ENCODE measurements at regions not wholly inside any gene's neighbourhood (a gene's known extent, or its start where the extent isn't known, plus 50 kb on each side); places are given as distances from the start of the nearest gene placed in this dataset.

GRCh38 chr2:173488861-173489260 is 134.2 kb downstream of the CDCA7 start:
- no peaks in the 10 kb centered on the region for H3K36me3 ChIP-seq (ENCODE audit: low read length)
- no peaks in the 10 kb centered on the region for H4K20me1 ChIP-seq (ENCODE audit: low read depth, low read length)
- no peaks in the 10 kb centered on the region for H3F3A ChIP-seq (ENCODE audit: insufficient read depth)
- no peak overlapping the region for H3K27ac ChIP-seq (ENCODE audit: low read depth, low read length)
- H3K4me3 ChIP-seq (ENCODE audit: insufficient read depth, low read length, poor library complexity, severe bottlenecking): no peak overlapping the region
- no peak overlapping the region for H2AFZ ChIP-seq (ENCODE audit: low read depth, low read length, severe bottlenecking)
- no peaks in the 10 kb centered on the region for H3K9me2 ChIP-seq (replicated peaks; ENCODE audit: insufficient read depth, low read length)
- H3K4me2 ChIP-seq (ENCODE audit: low read depth, low read length, poor library complexity, severe bottlenecking): no peak overlapping the region
- H3K9ac ChIP-seq (ENCODE audit: low read length): no peak overlapping the region
- no peaks in the 10 kb centered on the region for H3K27me3 ChIP-seq (ENCODE audit: low read length)
- TF ChIP-seq EZH2phosphoT487 (conservative IDR thresholded peaks at IDR 0.05; ENCODE audit: low read length): no peak
- TF ChIP-seq CTCF (IDR thresholded peaks at IDR 0.05; ENCODE audit: insufficient read depth, low read length, poor library complexity, severe bottlenecking): no peak
- no peaks in the 10 kb centered on the region for H3K9me3 ChIP-seq (ENCODE audit: insufficient read depth, low read length)
- no peaks in the 10 kb centered on the region for H3K79me2 ChIP-seq (ENCODE audit: insufficient read depth, low read length)

- Histone ChIP-seq H3K27me3 (ENCODE audit: low read length) (no peaks in the 10 kb centered on the region), H3K36me3 (ENCODE audit: low read length) (no peaks in the 10 kb centered on the region), H3F3A (ENCODE audit: insufficient read depth) (no peaks in the 10 kb centered on the region), H2AFZ (ENCODE audit: low read depth, low read length, severe bottlenecking) (no peak overlapping the region), H3K4me3 (ENCODE audit: insufficient read depth, low read length, poor library complexity, severe bottlenecking) (no peak overlapping the region), H3K4me2 (ENCODE audit: low read depth, low read length, poor library complexity, severe bottlenecking) (no peak overlapping the region), H4K20me1 (ENCODE audit: low read depth, low read length) (no peaks in the 10 kb centered on the region), H3K9ac (ENCODE audit: low read length) (no peak overlapping the region), H3K27ac (ENCODE audit: low read depth, low read length) (no peak overlapping the region), H3K9me2 (replicated peaks; ENCODE audit: insufficient read depth, low read length) (no peaks in the 10 kb centered on the region), H3K79me2 (ENCODE audit: insufficient read depth, low read length) (no peaks in the 10 kb centered on the region), H3K9me3 (ENCODE audit: insufficient read depth, low read length) (no peaks in the 10 kb centered on the region)
- TF ChIP-seq CTCF (IDR thresholded peaks at IDR 0.05; ENCODE audit: insufficient read depth, low read length, poor library complexity, severe bottlenecking): no peak
- no peak for TF ChIP-seq EZH2phosphoT487 (conservative IDR thresholded peaks at IDR 0.05; ENCODE audit: low read length)
These were observed 136.7 kb downstream of the CDCA7 start for GRCh38 chr2:173491418-173491817.

GRCh38 chr2:173493874-173494273 is 139.2 kb downstream of the CDCA7 start:
- TF ChIP-seq EZH2phosphoT487 (conservative IDR thresholded peaks at IDR 0.05; ENCODE audit: low read length): no peak
- no peak for TF ChIP-seq CTCF (IDR thresholded peaks at IDR 0.05; ENCODE audit: insufficient read depth, low read length, poor library complexity, severe bottlenecking)
- Histone ChIP-seq H3K9me2 (replicated peaks; ENCODE audit: insufficient read depth, low read length) (no peaks in the 10 kb centered on the region), H3K79me2 (ENCODE audit: insufficient read depth, low read length) (no peaks in the 10 kb centered on the region), H3K9ac (ENCODE audit: low read length) (no peak overlapping the region), H3K9me3 (ENCODE audit: insufficient read depth, low read length) (no peaks in the 10 kb centered on the region), H2AFZ (ENCODE audit: low read depth, low read length, severe bottlenecking) (no peak overlapping the region), H3K4me3 (ENCODE audit: insufficient read depth, low read length, poor library complexity, severe bottlenecking) (no peak overlapping the region), H3K27me3 (ENCODE audit: low read length) (no peaks in the 10 kb centered on the region), H3K27ac (ENCODE audit: low read depth, low read length) (no peak overlapping the region), H3F3A (ENCODE audit: insufficient read depth) (no peaks in the 10 kb centered on the region), H3K36me3 (ENCODE audit: low read length) (no peaks in the 10 kb centered on the region), H3K4me2 (ENCODE audit: low read depth, low read length, poor library complexity, severe bottlenecking) (no peak overlapping the region), H4K20me1 (ENCODE audit: low read depth, low read length) (no peaks in the 10 kb centered on the region)
